ENCODE measurements at regions not wholly inside any gene's neighbourhood (a gene's known extent, or its start where the extent isn't known, plus 50 kb on each side); places are given as distances from the start of the nearest gene placed in this dataset.

DNA sequence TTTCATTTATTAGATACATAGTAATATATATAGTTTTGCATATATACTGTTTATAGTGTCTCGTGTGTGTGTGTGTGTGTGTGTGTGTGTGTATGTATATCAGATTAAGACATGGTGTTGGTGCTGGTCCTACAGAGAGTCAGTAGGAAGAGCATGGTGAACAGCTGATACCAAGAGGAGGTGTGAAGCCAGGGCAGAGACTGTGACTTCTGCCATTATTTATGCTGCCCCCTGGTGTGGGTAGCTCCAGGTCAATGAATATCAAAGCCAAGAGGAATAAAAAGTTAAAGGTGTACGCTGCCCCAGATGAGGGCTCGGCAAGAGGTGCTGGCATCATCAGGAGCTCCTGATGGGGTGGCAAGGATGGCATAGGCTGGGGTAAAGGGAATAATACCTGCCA is 299.5 kb upstream of the RASGRP1 start:
- no peak for DNase-seq

DNA sequence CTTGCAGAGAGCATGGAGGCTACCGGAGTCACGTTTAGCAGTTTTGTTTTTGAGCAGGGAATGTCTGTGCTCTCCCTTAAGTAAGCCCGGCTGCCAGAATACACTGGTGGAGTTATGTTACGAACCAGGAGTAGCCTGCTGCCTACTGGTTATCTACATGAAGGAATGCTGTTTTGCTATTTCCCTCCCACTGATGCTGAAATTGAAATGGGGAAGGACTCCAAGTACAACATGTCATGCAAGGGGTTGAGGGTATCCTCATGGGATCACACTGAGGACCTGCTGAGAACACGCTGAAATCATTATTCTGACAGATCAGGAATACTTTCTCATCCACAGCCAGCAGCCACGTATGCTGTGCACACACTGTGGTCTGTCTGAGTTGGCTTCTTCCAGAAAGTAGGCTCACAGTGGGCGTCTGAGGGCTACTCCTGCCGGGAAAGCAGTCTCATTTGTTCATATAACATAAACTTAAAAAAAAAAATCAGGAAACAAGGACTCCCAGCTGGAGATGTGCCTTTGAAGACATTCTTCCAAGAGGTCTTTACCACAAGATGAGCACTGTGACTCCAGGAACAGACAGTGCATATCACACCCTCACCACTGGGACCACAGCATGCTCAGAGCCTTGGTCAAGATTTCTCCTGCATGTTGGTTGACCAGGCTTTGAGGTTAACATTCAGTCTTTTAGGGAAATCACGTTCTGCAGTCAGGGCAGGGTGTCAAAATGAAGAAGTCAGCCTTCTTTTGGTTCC is 300.4 kb upstream of the RASGRP1 start:
- no peak for DNase-seq

DNA sequence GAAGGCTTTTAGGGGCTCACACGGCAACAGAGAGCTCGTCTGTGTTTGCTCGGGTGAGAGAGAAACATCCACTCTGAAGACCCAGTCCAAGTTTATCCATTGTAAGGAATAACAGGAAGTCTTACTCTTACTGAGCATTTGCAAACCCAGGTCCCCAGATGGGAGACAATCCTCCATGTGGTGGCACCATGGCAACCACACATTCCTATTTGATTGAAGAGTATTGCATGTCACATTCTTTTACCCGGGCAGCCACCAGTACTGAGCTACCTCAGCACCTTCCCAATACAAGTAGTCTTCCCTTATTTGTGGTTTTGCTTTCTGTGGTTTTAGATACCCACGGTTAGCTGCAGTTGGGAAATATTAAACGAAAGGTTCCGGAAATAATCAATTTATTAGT is 302.9 kb upstream of the RASGRP1 start:
- DNase-seq: no peak

DNA sequence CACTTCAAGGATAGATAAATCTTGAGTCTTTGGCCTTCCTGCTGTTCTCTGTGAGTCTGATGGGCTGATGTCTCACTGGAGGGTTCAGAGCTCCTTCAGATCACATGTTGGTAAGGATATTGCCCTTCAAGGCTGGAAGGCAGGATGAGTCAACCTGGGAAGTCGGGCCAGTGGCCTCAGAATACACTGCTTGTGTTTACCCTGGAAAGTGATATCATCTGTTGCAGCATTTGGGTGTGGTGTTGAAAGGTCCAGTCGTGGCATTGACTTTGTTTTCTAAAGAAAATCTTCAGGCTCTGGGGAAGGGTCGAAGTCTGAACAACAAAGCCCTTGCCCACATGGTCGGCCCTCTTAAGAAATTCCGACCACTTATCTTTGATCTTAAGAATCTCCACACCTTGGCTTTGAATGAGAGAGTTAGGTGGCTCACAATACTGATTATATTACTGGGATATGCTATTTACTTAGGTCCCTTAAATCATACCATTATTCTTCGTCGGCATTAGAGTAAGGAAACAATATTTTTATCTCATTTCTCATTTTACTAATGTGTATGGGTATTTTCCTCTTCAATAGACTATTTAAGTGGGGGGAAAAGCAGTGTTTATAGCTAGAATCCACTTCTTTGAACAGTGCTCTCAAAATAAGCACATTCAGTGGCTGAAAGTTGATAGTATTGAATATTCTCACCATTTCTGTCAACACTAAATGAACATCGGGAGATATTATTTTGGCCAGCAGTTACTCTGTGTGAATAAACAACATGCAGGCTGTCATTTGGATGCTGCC is 303.9 kb upstream of the RASGRP1 start:
- peak; percentile 38 for DNase-seq

DNA sequence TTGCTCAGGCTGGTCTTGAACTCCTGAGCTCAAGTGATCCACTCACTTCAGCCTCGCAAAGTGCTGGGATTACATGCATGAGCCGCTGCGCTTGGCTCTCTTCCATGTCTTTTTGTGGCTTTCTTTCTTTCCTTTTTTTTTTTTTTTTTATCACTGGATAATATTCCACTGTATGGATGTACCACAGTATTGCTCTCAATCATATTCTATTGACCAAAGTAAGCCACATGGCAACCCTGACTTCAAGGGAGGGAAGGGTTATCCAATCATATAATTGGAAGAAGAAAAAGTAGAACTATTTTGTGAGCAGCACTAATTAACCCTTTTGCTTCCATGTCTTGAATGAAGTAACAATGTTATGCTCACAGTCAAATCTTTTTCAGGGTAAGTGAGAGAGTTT is 307.0 kb upstream of the RASGRP1 start:
- DNase-seq: no peak

DNA sequence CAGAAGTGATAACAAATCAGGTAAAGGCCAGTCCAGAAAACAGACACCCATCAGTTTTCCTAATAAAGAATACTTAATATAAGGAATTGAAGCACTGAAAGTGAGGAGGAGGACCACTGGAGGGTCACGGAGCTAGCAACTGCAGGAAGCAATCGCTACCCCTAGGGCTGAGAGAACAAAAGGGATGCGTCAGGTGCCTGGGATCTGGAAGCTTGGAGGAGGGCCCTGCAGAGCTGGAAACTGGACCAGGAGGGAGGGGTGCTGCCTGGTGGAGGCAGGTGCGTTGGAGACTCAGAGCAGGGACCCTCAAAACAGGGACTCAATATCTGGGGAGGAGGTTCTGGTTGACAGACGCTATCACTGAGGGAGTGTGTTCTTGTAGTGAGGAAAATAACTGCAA is 308.1 kb upstream of the RASGRP1 start:
- no peak for DNase-seq

DNA sequence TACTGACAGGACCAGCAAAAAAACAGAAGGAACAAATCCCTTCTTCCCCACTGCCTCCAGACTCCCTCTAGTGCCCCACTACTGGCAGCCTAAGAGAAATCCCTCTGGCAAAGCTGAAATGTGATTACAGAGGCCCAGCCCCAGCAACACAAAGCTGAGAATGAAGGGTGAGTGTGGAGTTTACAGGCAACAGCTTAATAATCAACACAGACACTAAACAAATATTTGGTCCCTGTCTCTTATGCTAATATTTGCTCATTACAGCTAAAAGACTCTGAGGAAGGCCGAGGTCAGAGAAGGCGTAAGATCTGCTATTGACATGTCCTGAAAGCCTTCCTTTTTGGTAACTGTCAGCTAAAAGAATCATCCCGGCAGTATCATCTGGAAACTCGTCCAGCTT is 308.5 kb upstream of the RASGRP1 start:
- DNase-seq: no peak

DNA sequence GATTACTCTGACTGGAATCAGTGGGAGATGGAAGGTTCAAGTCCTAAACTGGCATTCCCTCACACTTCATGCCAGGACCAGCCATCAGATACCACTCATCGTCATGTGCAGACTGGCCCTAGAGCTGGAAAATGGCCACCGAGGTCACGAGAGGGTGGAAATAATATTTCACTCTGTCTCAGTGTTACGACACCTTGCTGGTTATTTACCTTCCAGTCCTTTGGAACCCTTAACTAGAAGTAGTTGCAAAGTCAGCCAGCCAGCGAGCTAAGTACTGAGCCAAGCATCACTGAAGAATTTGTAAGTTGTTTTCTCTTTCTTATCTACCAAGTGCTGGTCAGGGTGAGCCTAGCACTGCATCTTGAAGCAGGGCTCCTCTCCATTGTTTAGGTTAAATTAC is 309.9 kb upstream of the RASGRP1 start:
- DNase-seq: no peak

DNA sequence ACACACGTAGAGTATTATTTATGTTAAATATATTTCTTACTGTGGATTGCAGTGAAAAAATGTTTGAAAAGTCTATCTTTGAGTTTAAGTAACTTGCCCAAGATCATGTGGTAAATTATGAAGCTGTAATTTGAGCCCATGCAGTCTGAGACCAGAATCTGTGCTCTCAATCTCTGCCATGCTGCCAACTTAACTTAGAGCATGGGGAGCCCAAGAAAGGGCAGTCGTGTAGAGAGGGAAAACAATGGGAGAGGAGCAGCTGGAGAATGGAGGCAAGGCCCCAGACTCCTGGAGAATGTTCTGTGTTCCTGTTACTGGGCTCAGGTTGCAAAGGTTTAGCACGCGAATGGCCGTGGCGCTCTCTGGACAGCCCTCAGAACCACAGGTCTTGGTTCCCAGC is 311.6 kb upstream of the RASGRP1 start:
- DNase-seq: no peak

DNA sequence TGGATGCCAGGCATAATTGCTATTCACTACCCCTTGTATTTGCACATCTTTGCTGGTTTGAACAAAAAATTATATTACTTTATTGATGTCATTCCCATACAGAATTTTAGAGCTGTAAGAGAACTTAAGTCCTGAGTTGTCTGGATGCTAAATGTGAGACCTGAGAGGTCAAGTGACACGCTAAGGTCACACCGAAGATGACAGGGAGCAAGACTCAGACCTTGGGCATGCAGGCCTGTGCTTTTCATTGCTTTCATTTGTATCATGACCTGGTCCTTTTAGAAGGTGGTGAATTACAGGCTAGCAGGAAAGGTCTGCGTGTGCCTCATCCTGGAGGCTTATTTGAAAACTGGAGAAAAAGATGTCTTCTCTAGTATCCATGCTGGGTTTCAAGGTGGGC is 312.0 kb upstream of the RASGRP1 start:
- no peak for DNase-seq

DNA sequence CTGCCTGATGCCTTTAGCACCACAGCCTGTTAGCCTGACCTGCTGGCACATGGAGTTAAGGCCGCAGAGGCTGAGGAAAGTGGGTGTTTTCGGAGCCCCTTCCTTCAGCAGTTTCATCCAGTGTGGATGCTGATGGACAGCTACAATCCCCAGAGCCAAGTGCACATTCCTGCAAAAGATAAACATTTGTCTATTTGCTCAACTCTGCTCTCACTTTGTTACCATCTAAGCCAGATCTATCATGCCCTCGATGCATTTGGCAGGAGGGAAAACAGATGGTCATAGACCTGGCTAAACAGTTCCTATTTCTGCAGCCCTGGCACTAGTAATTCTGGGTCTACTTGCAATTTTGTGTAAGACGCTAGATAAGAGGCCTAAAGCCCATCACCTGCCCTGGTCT is 312.9 kb upstream of the RASGRP1 start:
- DNase-seq: no peak

DNA sequence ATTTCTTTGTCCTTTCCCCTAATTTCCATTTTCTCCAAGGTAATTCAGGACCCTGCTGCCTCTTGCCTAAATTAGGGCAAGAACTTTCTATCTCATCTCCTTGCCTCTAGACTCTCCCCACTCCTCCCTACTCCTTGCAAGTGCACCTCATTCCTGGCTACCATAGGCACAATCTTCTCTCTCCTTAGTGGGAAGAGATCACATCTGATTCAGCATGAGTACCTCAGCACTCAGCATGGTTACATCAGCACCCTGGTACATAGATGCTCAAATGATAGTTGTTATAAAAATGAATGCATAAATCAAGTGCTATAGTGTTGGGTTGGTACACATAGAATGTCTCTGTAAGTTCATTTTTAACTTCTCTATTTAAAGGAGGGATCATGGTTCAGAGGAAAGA is 313.4 kb upstream of the RASGRP1 start:
- DNase-seq: no peak

DNA sequence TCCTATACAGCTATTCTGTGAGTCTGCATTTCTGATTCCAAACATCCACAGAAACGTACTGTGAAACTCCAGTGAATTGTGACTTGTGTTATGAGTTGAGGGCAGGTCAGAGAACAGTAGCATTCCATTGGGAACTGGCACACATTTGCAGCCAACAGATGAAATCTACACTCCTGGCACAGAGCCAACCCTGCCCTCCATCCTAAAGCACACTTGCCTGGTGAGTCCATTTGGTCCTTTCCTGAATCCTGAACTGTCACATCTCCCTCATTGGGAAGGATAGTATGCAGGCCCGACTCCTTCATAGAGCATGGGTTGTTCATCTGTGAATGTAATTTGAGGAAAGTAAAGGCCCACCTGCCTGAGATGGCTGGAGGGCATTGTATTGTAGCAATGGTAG is 314.3 kb upstream of the RASGRP1 start:
- DNase-seq: no peak

DNA sequence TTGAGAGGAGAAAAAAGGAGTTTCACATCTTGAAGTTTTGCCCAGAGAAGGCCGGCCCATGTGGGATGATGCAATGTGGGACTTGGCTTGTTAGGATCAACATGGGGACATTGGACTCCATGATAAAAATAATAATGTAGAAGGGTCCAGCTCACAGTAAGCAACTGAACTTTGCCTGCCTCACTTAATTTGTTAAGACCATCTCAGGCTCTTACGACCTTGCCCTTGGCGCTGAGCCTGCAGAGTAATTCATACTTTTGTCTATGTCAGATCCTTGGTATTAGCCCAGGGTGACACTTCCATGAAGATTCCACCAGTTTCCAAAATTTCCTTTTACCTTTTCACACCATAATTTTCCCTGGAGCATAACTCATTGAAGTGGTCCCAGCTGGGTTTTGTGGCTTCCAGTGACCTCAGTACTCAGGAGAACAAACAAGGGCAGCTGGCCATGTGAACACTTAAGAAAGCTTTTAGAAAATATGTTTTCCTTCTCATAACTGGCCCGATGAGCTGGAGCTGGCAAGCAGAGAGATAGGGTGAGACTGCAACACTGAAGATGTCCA is 315.4 kb upstream of the RASGRP1 start:
- no peak for DNase-seq

DNA sequence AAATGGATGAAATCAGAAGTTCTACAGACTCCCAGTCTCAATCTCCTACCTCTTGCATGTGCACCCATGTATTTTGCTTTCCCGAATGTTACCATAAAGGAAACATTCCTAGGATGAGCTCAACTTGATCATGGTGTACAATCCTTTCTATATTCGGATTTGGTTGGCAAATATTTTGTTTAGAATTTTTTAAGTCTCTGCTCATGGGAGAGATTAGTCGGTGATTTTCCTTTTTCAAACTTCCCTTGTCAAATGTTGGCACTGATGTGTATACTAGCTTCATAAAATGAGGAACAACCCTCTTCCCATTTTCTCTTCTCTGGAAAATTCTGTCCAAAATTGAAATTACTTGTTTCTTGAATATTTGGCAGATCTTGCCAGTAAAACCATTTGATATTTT is 317.6 kb upstream of the RASGRP1 start:
- no peak for DNase-seq

DNA sequence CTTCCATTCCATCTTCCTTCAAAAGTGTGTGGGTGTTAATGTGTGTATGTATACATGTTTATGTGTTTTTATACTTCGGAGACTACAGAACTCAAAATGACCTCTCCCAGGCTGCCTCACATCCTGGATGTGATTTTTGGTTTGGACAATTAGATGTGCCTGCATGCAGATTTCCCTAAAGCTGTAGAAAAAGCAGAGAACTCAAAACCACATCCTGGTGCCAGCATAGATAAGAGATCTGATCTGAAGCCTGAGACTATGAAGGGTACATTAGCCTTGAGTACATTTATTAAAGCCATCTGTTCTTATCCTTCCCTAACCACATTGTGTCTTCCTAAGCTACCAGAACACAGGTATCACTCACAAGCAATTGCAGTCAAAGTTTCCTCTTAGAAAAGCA is 319.4 kb upstream of the RASGRP1 start:
- no peak for DNase-seq

DNA sequence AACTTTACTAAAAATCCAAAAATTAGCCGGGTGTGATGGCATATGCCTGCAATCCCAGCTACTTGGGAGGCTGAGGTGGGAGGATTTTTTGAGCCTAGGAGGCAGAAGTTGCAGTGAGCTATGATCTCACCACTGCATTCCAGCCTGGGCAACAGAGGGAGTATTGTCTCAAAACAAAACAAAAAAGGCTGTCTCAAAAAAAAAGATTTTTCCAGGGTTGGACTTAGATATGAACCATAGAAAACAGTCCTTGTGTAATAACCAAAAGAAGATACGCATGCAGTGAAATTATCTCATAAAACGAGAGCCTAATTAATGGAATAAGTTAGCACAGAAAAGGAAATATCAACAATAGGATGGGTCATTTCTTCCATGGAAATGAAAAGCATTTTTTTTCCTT is 320.4 kb upstream of the RASGRP1 start:
- DNase-seq: no peak

DNA sequence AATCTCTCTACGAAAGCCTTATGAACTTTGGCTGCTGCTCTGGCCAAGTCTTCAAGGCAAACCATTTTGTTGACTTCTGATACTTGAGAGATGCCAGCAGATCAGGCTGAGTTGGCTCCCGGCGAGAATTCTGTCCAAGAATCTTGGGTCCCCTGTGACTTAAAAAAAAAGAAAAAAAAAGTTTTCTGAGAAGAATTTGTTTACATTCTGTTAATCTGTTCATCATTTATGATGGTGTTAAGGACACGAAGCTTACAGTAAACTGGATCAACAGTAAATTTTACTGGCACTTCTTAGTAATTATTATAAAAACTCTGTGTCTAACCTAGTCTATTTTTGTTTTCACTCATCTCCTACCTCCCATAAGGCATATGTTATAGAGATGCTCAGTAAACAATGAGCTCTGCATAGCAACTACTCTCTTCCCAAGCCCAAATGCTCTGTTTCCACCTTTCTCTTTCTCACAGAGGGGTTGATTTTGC is 320.9 kb upstream of the RASGRP1 start:
- no peak for DNase-seq

DNA sequence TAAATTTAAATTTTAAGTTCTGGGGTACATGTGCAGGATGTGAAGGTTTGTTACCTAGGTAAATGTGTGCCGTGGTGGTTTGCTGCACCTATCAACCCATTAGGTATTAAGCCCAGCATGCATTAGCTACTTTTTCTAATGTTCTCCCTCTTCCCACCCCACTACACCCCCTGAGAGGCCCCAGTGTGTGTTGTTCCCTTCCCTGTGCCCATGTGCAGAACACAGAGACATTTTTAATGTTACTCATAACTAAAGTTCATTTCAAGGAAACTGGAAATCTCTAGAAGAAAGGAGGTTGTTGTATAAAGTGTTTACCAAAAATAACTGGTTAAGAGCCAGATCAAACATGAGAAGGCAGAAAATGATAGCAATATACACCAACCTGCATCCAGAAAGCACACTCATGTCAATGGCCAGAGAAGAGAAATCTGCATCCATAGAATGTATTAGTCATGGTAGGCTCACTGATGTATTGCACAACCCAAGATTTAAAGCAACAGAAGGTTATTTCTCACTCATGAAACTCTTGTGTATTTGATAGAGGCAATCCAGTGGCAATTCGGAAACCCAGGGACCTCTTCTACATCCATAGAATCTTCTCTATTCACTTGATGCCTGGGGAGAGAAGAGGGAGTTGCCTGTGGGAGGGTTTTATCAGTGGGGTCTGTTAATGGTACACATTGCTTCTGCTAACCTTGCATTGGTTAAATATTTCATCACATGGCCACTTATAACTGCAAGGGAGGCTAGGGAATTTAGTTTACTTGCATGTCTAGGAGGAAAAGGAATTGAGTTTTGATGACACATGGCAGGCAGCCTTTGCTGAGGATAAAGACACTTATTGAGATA is 321.9 kb upstream of the RASGRP1 start:
- peak; percentile 29 for DNase-seq

DNA sequence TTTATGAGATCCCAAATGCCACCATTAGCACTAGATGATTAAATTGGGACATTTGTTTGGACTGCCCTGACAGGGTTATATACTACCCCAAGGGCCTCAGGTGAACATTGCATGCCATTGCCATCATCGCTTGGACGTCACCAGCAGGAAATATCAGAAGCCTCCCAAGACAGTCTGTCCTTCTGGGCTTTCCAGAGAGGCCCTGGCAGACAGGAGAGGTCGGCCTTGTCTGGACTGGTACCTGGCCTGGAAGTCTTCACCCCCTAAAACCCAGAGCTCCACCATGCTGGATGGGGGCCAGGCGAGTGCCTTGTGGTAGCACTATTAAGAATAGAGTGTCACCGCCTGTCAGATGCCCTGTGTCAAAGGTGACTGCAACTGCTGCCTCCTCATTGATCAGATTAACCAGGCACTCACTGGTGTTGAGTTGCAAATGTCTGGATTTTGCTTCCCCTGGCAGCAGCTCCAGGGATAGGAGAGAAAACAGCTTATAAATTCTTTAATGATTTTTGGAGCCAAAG is 324.1 kb upstream of the RASGRP1 start:
- no peak for DNase-seq

DNA sequence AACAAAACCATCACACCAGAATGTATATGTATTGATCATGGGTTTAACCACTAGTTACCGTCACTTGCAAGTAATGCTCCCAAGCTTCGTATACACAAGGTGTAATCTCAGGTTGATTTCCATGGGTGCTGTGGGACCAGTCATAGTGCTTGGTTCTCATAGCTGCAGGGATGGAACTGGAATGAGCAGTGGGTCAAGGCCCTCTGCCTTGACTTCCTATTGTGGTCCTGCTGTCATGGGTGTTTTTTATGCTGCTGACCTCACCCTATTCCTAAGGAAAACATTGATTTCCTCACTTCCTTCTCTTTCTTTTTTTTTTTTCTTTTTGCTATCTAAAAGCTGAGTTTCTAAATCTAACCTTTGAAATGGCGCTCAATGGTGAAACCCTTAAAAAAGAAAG is 325.6 kb upstream of the RASGRP1 start:
- DNase-seq: no peak

DNA sequence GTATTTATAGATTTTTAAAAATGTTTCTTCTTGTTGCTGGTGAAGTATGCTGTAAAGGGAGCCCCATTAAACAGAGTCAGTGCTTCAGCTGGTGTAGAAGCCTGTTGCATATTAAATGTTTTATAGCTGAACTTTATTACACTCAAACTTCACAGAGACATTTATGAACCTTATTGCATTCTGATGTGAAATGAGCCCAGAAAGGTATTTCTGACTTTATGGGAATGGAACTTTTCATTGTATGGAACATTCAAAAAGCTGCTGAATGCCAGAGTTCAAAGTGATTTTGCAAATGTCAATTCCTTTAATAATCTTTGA is 329.3 kb upstream of the RASGRP1 start:
- DNase-seq: no peak

Measured in inflammatory macrophage treated with lipopolysaccharide for 4 hours (primary cell).